HG03097 (cell line): ENCODE measurements at regions not wholly inside any gene's neighbourhood (a gene's known extent, or its start where the extent isn't known, plus 50 kb on each side); places are given as distances from the start of the nearest gene placed in this dataset.
"Not testable (repeated sequence)": the region's sequence is repeated elsewhere in the genome, so short reads cannot be mapped to it uniquely, and the experiment has no call there.

Experiments used
- ATAC-seq: cut with Tn5 transposase; IDR thresholded peaks from one replicate; pipeline ENCODE4 v1.9.1; 2021; ENCODE audit not compliant: unreplicated experiment, low FRiP score

GRCh38 chr10:4407783-4408182, 418.2 kb upstream of the AKR1E2 start:
- no peak for ATAC-seq

- no peak for ATAC-seq
Measured at GRCh38 chr10:4405828-4406227, 420.2 kb upstream of the AKR1E2 start.

- ATAC-seq = no peak
Measured at GRCh38 chr10:4403638-4404252, 422.3 kb upstream of the AKR1E2 start.

GRCh38 chr10:4401080-4401479, 424.9 kb upstream of the AKR1E2 start:
- ATAC-seq = not testable (repeated sequence)

GRCh38 chr10:4399556-4399955, 426.5 kb upstream of the AKR1E2 start:
- no peak for ATAC-seq

GRCh38 chr10:4398602-4399001, 427.4 kb upstream of the AKR1E2 start:
- ATAC-seq = no peak

- ATAC-seq = no peak
Measured at GRCh38 chr10:4397337-4397736, 428.7 kb upstream of the AKR1E2 start.

- no peak for ATAC-seq
Measured at GRCh38 chr10:4396401-4397283, 429.4 kb upstream of the AKR1E2 start.

- ATAC-seq = no peak
Measured at GRCh38 chr10:4395731-4396130, 430.3 kb upstream of the AKR1E2 start.

- not testable (repeated sequence) for ATAC-seq
Measured at GRCh38 chr10:4394455-4394854, 431.6 kb upstream of the AKR1E2 start.

- no peak for ATAC-seq
Measured at GRCh38 chr10:4391683-4392082, 434.3 kb upstream of the AKR1E2 start.

GRCh38 chr10:4390219-4390618, 435.8 kb upstream of the AKR1E2 start:
- no peak for ATAC-seq

GRCh38 chr10:4385231-4385870, 440.7 kb upstream of the AKR1E2 start:
- ATAC-seq = no peak

- no peak for ATAC-seq
Measured at GRCh38 chr10:4384245-4384644, 441.8 kb upstream of the AKR1E2 start.

GRCh38 chr10:4383651-4384098, 442.3 kb upstream of the AKR1E2 start:
- ATAC-seq = no peak

GRCh38 chr10:4382811-4383210, 443.2 kb upstream of the AKR1E2 start:
- ATAC-seq = no peak

GRCh38 chr10:4373612-4374011, 452.4 kb upstream of the AKR1E2 start:
- no peak for ATAC-seq

- ATAC-seq = no peak
Measured at GRCh38 chr10:4373098-4373497, 452.9 kb upstream of the AKR1E2 start.

GRCh38 chr10:4372601-4373000, 453.4 kb upstream of the AKR1E2 start:
- no peak for ATAC-seq

GRCh38 chr10:4371691-4372295, 454.2 kb upstream of the AKR1E2 start:
- no peak for ATAC-seq

- no peak for ATAC-seq
Measured at GRCh38 chr10:4370376-4370775, 455.6 kb upstream of the AKR1E2 start.
